ENCODE measurements at regions not wholly inside any gene's neighbourhood (a gene's known extent, or its start where the extent isn't known, plus 50 kb on each side); places are given as distances from the start of the nearest gene placed in this dataset.

- H3K27ac Mint-ChIP-seq: no peak overlapping the region
- TF ChIP-seq, protein P1, sequence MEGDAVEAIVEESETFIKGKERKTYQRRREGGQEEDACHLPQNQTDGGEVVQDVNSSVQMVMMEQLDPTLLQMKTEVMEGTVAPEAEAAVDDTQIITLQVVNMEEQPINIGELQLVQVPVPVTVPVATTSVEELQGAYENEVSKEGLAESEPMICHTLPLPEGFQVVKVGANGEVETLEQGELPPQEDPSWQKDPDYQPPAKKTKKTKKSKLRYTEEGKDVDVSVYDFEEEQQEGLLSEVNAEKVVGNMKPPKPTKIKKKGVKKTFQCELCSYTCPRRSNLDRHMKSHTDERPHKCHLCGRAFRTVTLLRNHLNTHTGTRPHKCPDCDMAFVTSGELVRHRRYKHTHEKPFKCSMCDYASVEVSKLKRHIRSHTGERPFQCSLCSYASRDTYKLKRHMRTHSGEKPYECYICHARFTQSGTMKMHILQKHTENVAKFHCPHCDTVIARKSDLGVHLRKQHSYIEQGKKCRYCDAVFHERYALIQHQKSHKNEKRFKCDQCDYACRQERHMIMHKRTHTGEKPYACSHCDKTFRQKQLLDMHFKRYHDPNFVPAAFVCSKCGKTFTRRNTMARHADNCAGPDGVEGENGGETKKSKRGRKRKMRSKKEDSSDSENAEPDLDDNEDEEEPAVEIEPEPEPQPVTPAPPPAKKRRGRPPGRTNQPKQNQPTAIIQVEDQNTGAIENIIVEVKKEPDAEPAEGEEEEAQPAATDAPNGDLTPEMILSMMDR (IDR thresholded peaks at IDR 0.05): no peak
- H3K36me3 ChIP-seq (ENCODE audit: insufficient read depth, low read length): no peaks in the 10 kb centered on the region
- no peaks in the 10 kb centered on the region for H3K4me1 ChIP-seq (ENCODE audit: insufficient read depth, low read length)
- no peaks in the 10 kb centered on the region for H3K36me3 Mint-ChIP-seq (ENCODE audit: low read depth)
- peaks cover 3% of the 10 kb centered on the region for H3K9me3 Mint-ChIP-seq
- DNase-seq (no peak), ATAC-seq (ENCODE audit: poor library complexity) (no peak)
- H3K4me3 Mint-ChIP-seq: no peak overlapping the region
- H3K27ac ChIP-seq (ENCODE audit: low read depth in 1 of 2, low read length in 2 of 2): no peak overlapping the region
- ChIA-PET CTCF (no interaction called here), POLR2A (interaction anchor here (0.5 kb wide), 1 partner anchor 191 kb away, joined by 3 read pairs; no protein-coding TSS in a partner anchor)
- H3K9me3 ChIP-seq (ENCODE audit: control insufficient read depth in 1 of 2, insufficient read depth in 1 of 2, low read length in 2 of 2): no peaks in the 10 kb centered on the region
- peaks cover 0 to 3% of the 10 kb centered on the region in 2 experiments for H3K27me3 ChIP-seq (ENCODE audit: control insufficient read depth in 1 of 2, insufficient read depth in 2 of 2, low read length in 2 of 2)
- no peak overlapping the region for H3K4me3 ChIP-seq (ENCODE audit: low read length)
- intact Hi-C loops (cut with DNase I, micrococcal nuclease): no loop called here
- H3K27me3 Mint-ChIP-seq: peaks cover 2% of the 10 kb centered on the region
- H3K4me1 Mint-ChIP-seq (ENCODE audit: low read depth): no peaks in the 10 kb centered on the region
Observed at GRCh38 chr5:98630621-98631020, 142.8 kb upstream of the RGMB start.

- Mint-ChIP-seq H3K27ac (no peak overlapping the region), H3K4me1 (ENCODE audit: low read depth) (no peaks in the 10 kb centered on the region), H3K36me3 (ENCODE audit: low read depth) (no peaks in the 10 kb centered on the region), H3K27me3 (peaks cover 6% of the 10 kb centered on the region), H3K9me3 (peaks cover 3% of the 10 kb centered on the region), H3K4me3 (no peak overlapping the region)
- Histone ChIP-seq H3K27me3 (ENCODE audit: control insufficient read depth in 1 of 2, insufficient read depth in 2 of 2, low read length in 2 of 2) (peaks cover 0 to 3% of the 10 kb centered on the region in 2 experiments), H3K27ac (ENCODE audit: low read depth in 1 of 2, low read length in 2 of 2) (no peak overlapping the region), H3K9me3 (ENCODE audit: control insufficient read depth in 1 of 2, insufficient read depth in 1 of 2, low read length in 2 of 2) (no peaks in the 10 kb centered on the region), H3K36me3 (ENCODE audit: insufficient read depth, low read length) (no peaks in the 10 kb centered on the region), H3K4me3 (ENCODE audit: low read length) (no peak overlapping the region), H3K4me1 (ENCODE audit: insufficient read depth, low read length) (no peaks in the 10 kb centered on the region)
- intact Hi-C loops (cut with DNase I, micrococcal nuclease): no loop called here
- no peak for DNase-seq
- ATAC-seq (ENCODE audit: poor library complexity): no peak
- CTCF ChIA-PET: no interaction called here
- POLR2A ChIA-PET: no interaction called here
- TF ChIP-seq, protein P1 (IDR thresholded peaks at IDR 0.05): no peak
Observed at GRCh38 chr5:98631311-98632054, 142.0 kb upstream of the RGMB start.

DNA sequence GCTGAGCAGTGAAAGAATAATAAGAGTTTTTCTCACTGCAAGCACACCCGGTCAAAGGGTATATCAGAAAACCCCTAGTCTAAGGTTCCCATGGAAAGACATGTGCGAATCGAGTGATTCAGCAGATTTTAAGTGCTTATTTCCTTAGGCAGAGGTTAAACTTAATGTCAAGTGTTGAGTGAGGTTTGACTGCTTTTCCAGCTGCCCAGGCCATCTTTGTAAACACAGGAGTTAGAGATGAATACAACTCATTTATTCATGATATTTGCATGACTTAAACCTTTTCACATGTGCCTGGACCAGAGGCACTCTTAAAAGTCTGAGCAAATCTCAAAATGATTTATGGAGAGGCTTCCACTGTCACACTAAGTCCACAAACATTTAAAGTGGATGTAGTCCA, 137.8 kb upstream of the RGMB start:
- no peaks in the 10 kb centered on the region for H3K36me3 Mint-ChIP-seq (ENCODE audit: low read depth)
- no peaks in the 10 kb centered on the region for H3K9me3 Mint-ChIP-seq
- ChIA-PET POLR2A (no interaction called here), CTCF (interaction anchor here (1.4 kb wide), 1 partner anchor 15 kb away, joined by 3 read pairs; no protein-coding TSS in a partner anchor)
- TF ChIP-seq, protein P1 (IDR thresholded peaks at IDR 0.05): no peak
- peaks cover 11% of the 10 kb centered on the region for H3K27me3 Mint-ChIP-seq
- Histone ChIP-seq H3K4me1 (ENCODE audit: insufficient read depth, low read length) (no peaks in the 10 kb centered on the region), H3K9me3 (ENCODE audit: control insufficient read depth in 1 of 2, insufficient read depth in 1 of 2, low read length in 2 of 2) (peaks cover 0 to 3% of the 10 kb centered on the region in 2 experiments), H3K27me3 (ENCODE audit: control insufficient read depth in 1 of 2, insufficient read depth in 2 of 2, low read length in 2 of 2) (peaks cover 0 to 3% of the 10 kb centered on the region in 2 experiments), H3K27ac (ENCODE audit: low read depth in 1 of 2, low read length in 2 of 2) (no peak overlapping the region), H3K4me3 (ENCODE audit: low read length) (no peak overlapping the region), H3K36me3 (ENCODE audit: insufficient read depth, low read length) (no peaks in the 10 kb centered on the region)
- no peak for DNase-seq
- no peak overlapping the region for H3K4me3 Mint-ChIP-seq
- no peak for ATAC-seq (ENCODE audit: poor library complexity)
- H3K27ac Mint-ChIP-seq: no peak overlapping the region
- intact Hi-C loops (cut with DNase I, micrococcal nuclease): no loop called here
- no peaks in the 10 kb centered on the region for H3K4me1 Mint-ChIP-seq (ENCODE audit: low read depth)
